ENCODE measurements at regions not wholly inside any gene's neighbourhood (a gene's known extent, or its start where the extent isn't known, plus 50 kb on each side); places are given as distances from the start of the nearest gene placed in this dataset.

- TF ChIP-seq CTCF (IDR thresholded peaks at IDR 0.05) (no peak), EZH2 (IDR thresholded peaks at IDR 0.05; ENCODE audit: borderline replicate concordance, insufficient read depth, low read depth, low read length, poor library complexity, severe bottlenecking) (no peak)
Observed at GRCh38 chr21:40952551-40953323, 105.8 kb upstream of the DSCAM start.
